ENCODE measurements at regions not wholly inside any gene's neighbourhood (a gene's known extent, or its start where the extent isn't known, plus 50 kb on each side); places are given as distances from the start of the nearest gene placed in this dataset.
A peak's percentile ranks its signal among the peaks of the same experiment; 100 is the strongest.

DNA sequence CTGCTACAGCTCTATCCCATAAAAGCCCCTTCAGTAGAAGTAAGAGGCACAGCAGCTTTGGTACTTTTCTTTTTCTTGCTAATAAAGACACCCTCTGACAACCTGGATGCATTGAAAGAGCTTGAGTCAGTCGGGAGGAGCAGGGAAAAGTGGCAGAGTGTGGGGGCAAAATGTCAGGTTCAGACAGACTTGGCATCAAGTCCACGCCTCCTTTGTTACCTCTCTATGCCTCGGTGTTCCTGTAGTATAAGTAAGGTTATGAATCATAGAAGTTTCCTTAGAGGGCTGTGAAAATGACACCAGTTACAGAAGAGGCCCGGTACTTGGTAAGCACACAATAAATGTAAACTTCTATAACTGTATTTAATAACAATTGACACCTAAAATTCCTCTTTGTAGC lies 133.9 kb downstream of the ESM1 start:
- no peak overlapping the region for H3K4me3 Mint-ChIP-seq
- intact Hi-C loops (cut with micrococcal nuclease): no loop called here
- no peaks in the 10 kb centered on the region for H3K27me3 ChIP-seq (ENCODE audit: control insufficient read depth in 2 of 2, insufficient read depth in 2 of 2, low read length in 2 of 2)
- DNase-seq: no peak
- H3K36me3 Mint-ChIP-seq: peaks cover 0 to 7% (median 0%) of the 10 kb centered on the region in 5 donors
- H3K4me3 ChIP-seq (ENCODE audit: low read length): no peak overlapping the region
- ChIA-PET POLR2A (interaction anchor here (0.5 to 0.7 kb wide), 2 partner anchors 16 to 506 kb away, joined by 3 read pairs; no protein-coding TSS in a partner anchor), CTCF (interaction anchor here (5.5 kb wide), 1 partner anchor 334 kb away, joined by 32 read pairs; the partner anchor contains the start of gene SNX18)
- H3K4me1 Mint-ChIP-seq: no peaks in the 10 kb centered on the region
- no peak overlapping the region for H3K27ac Mint-ChIP-seq
- H3K9me3 Mint-ChIP-seq: peaks cover 0 to 11% (median 6%) of the 10 kb centered on the region in 11 donors
- H3K36me3 ChIP-seq (ENCODE audit: control insufficient read depth in 2 of 3, insufficient read depth in 3 of 3, low read length in 3 of 3): no peaks in the 10 kb centered on the region
- no peaks in the 10 kb centered on the region for H3K4me1 ChIP-seq (ENCODE audit: control insufficient read depth in 2 of 2, insufficient read depth in 2 of 2, low read length in 2 of 2)
- ATAC-seq: no peak
- peaks cover 12 to 51% (median 19%) of the 10 kb centered on the region in 5 donors for H3K27me3 Mint-ChIP-seq
- no peak overlapping the region for H3K27ac ChIP-seq (ENCODE audit: low read depth, low read length)
- peaks cover 0 to under 1% (median 0%) of the 10 kb centered on the region in 3 experiments for H3K9me3 ChIP-seq (ENCODE audit: control insufficient read depth in 2 of 3, low read length in 3 of 3)

DNA sequence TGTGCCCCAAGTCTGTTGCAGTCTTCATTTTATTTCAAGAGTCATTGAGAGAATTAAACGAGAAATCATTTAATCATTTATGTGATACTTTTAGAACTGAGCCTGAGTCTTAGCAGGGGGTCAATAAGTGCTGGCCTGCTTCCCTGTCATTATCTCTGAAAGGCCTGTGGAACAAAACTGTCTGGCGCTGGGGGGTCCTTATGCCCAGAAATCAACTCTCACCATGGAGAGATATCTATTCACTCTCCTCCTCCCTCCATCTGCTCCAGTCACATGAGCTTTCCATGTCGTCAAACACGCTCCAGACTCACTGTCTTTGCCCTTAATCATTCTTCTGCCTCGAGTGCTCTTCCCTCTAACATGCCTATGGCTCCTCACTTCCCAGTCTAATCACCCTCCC lies 136.8 kb downstream of the ESM1 start:
- no peak for ATAC-seq
- CTCF ChIA-PET: interaction anchor here (5.5 kb wide), 1 partner anchor 331 kb away, joined by 32 read pairs; the partner anchor contains the start of gene SNX18
- H3K27ac Mint-ChIP-seq: no peak overlapping the region

DNA sequence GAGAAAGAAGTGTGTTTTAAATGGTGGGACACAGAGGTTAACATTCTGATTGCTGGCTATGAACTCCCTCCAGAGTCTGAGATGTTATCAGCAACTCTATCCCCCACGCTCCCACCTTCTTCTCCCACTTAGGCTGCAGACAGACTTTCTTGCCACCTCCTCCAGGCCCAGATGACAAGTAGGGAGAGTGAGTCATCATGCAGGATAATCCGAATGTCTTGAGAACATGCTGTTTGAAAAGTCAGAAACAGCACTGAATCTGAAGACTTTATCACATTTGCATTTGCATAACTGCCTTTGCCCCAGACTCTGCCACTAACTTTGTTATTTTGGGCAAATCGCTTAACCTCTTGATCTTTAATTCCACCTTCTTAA lies 139.8 kb downstream of the ESM1 start:
- Histone ChIP-seq H3K9me3 (ENCODE audit: control insufficient read depth in 2 of 3, low read length in 3 of 3) (no peaks in the 10 kb centered on the region), H3K4me1 (ENCODE audit: control insufficient read depth in 2 of 2, insufficient read depth in 2 of 2, low read length in 2 of 2) (no peaks in the 10 kb centered on the region), H3K27me3 (ENCODE audit: control insufficient read depth in 2 of 2, insufficient read depth in 2 of 2, low read length in 2 of 2) (no peaks in the 10 kb centered on the region), H3K27ac (ENCODE audit: low read depth, low read length) (no peak overlapping the region), H3K4me3 (ENCODE audit: low read length) (no peak overlapping the region), H3K36me3 (ENCODE audit: control insufficient read depth in 2 of 3, insufficient read depth in 3 of 3, low read length in 3 of 3) (no peaks in the 10 kb centered on the region)
- no peak for ATAC-seq
- Mint-ChIP-seq H3K36me3 (no peaks in the 10 kb centered on the region), H3K4me1 (peaks cover 0 to 19% (median 5%) of the 10 kb centered on the region in 7 donors), H3K27me3 (peaks cover 8 to 23% (median 12%) of the 10 kb centered on the region in 5 donors), H3K4me3 (no peak overlapping the region), H3K9me3 (peaks cover 0 to 2% (median 0%) of the 10 kb centered on the region in 11 donors), H3K27ac (no peak overlapping the region)
- intact Hi-C loops (cut with micrococcal nuclease): loop anchor here (1.0 to 10.0 kb wide), 10 partner anchors 22 to 602 kb away; partner anchors contain the start of genes SNX18 (in 2 of the 2) and ARL15 (in 1 of the 2)
- no peak for DNase-seq
- POLR2A ChIA-PET: interaction anchor here (1.5 to 3.6 kb wide), 3 partner anchors 199 to 331 kb away, joined by 3 to 54 read pairs (median 15); partner anchors contain the start of gene SNX18
- CTCF ChIA-PET: interaction anchor here (0.7 to 4.6 kb wide), 15 partner anchors 11 to 602 kb away, joined by 3 to 103 read pairs (median 5); partner anchors contain the start of gene SNX18

More for the DNA sequence above, 136.8 kb downstream of the ESM1 start:
- Mint-ChIP-seq H3K27me3 (peaks cover 8 to 42% (median 12%) of the 10 kb centered on the region in 5 donors), H3K4me1 (peaks cover 0 to 16% (median 5%) of the 10 kb centered on the region in 7 donors), H3K36me3 (no peaks in the 10 kb centered on the region), H3K9me3 (peaks cover 0 to 2% (median 0%) of the 10 kb centered on the region in 11 donors), H3K4me3 (no peak overlapping the region)
- intact Hi-C loops (cut with micrococcal nuclease): loop anchor here in 1 of 2 donors (10.0 kb wide), 1 partner anchor 204 kb away; no protein-coding TSS in a partner anchor
- Histone ChIP-seq H3K4me3 (ENCODE audit: low read length) (no peak overlapping the region), H3K36me3 (ENCODE audit: control insufficient read depth in 2 of 3, insufficient read depth in 3 of 3, low read length in 3 of 3) (no peaks in the 10 kb centered on the region), H3K27ac (ENCODE audit: low read depth, low read length) (no peak overlapping the region), H3K27me3 (ENCODE audit: control insufficient read depth in 2 of 2, insufficient read depth in 2 of 2, low read length in 2 of 2) (no peaks in the 10 kb centered on the region), H3K9me3 (ENCODE audit: control insufficient read depth in 2 of 3, low read length in 3 of 3) (no peaks in the 10 kb centered on the region), H3K4me1 (ENCODE audit: control insufficient read depth in 2 of 2, insufficient read depth in 2 of 2, low read length in 2 of 2) (no peaks in the 10 kb centered on the region)
- POLR2A ChIA-PET: no interaction called here
- DNase-seq: no peak

DNA sequence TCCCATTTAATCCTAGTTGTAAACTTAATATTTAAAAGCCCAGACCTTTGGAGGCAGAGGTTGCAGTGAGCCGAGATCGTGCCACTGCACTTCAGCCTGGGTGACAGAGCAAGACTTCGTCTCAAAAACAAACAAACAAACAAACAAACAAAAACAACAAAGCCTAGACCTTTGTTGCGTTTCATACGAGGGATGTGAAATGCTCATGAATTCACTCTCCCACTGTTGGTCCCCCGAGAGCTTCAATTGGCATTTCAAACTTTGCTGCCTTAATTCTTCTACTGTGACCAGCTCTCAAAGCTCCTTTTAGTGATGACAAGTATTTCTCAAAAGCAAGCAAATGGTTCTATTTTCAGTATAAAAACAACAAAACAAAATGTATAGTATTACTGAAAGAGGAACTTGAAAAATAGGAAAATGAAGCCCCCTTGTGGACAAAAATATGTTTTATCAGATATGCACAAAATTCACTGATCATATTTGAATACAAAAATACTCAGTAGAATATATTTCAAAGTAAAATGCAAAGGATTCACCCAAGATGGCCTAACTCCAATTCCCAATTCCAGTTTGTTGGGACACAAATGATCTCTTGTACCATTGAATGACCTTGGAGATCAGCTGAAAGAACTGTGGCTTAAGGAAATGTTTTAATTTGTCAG lies 140.4 kb downstream of the ESM1 start:
- no peaks in the 10 kb centered on the region for H3K27me3 ChIP-seq (ENCODE audit: control insufficient read depth in 2 of 2, insufficient read depth in 2 of 2, low read length in 2 of 2)
- H3K36me3 Mint-ChIP-seq: no peaks in the 10 kb centered on the region
- no peaks in the 10 kb centered on the region for H3K36me3 ChIP-seq (ENCODE audit: control insufficient read depth in 2 of 3, insufficient read depth in 3 of 3, low read length in 3 of 3)
- peaks cover 0 to 21% (median 5%) of the 10 kb centered on the region in 7 donors for H3K4me1 Mint-ChIP-seq
- intact Hi-C loops (cut with micrococcal nuclease): loop anchor here (1.0 to 10.0 kb wide), 10 partner anchors 22 to 602 kb away; partner anchors contain the start of genes SNX18 (in 2 of the 2) and ARL15 (in 1 of the 2)
- H3K9me3 Mint-ChIP-seq: peaks cover 0 to 2% (median 0%) of the 10 kb centered on the region in 11 donors
- no peaks in the 10 kb centered on the region for H3K4me1 ChIP-seq (ENCODE audit: control insufficient read depth in 2 of 2, insufficient read depth in 2 of 2, low read length in 2 of 2)
- no peaks in the 10 kb centered on the region for H3K9me3 ChIP-seq (ENCODE audit: control insufficient read depth in 2 of 3, low read length in 3 of 3)
- H3K27ac ChIP-seq (ENCODE audit: low read depth, low read length): no peak overlapping the region
- DNase-seq (peak in 6 of 9 donors; percentile 38 to 67 (median 60)), ATAC-seq (peak; percentile 34)
- ChIA-PET CTCF (interaction anchor here (0.6 to 4.6 kb wide), 23 partner anchors 11 to 601 kb away, joined by 3 to 103 read pairs (median 5); partner anchors contain the start of gene SNX18), POLR2A (interaction anchor here (1.0 to 3.6 kb wide), 6 partner anchors 20 to 330 kb away, joined by 3 to 54 read pairs (median 4); partner anchors contain the start of gene SNX18)
- peak overlapping the region in 7 of 10 donors; percentile 2 to 68 (median 52) for H3K4me3 Mint-ChIP-seq
- no peak overlapping the region for H3K4me3 ChIP-seq (ENCODE audit: low read length)
- H3K27me3 Mint-ChIP-seq: peaks cover 8 to 18% (median 12%) of the 10 kb centered on the region in 5 donors
- peak overlapping the region in 6 of 9 donors; percentile 45 to 63 (median 56) for H3K27ac Mint-ChIP-seq

DNA sequence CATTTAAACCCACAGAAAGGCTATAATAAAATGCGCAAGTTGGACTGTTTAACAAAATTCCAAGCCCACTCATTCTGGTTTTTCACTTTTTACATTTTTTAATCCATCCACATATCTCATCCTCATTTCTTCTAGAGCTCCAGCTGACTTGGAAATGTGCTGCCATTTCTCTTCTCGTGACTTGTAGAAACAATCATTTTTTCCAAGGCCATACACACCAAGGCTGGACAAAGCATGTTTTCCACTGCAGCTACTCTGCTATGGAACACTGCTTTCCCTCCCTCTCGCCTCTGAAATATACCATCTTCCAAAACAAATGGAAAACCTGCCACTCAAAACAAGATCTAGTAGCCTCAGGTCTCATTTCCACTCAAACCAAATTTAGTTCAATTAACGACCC lies 141.1 kb downstream of the ESM1 start:
- peaks cover 0 to 21% (median 5%) of the 10 kb centered on the region in 7 donors for H3K4me1 Mint-ChIP-seq
- no peak overlapping the region for H3K4me3 Mint-ChIP-seq
- H3K36me3 Mint-ChIP-seq: no peaks in the 10 kb centered on the region
- ATAC-seq (no peak), DNase-seq (no peak)
- Histone ChIP-seq H3K9me3 (ENCODE audit: control insufficient read depth in 2 of 3, low read length in 3 of 3) (no peaks in the 10 kb centered on the region), H3K4me1 (ENCODE audit: control insufficient read depth in 2 of 2, insufficient read depth in 2 of 2, low read length in 2 of 2) (no peaks in the 10 kb centered on the region), H3K36me3 (ENCODE audit: control insufficient read depth in 2 of 3, insufficient read depth in 3 of 3, low read length in 3 of 3) (no peaks in the 10 kb centered on the region), H3K4me3 (ENCODE audit: low read length) (no peak overlapping the region), H3K27ac (ENCODE audit: low read depth, low read length) (no peak overlapping the region), H3K27me3 (ENCODE audit: control insufficient read depth in 2 of 2, insufficient read depth in 2 of 2, low read length in 2 of 2) (no peaks in the 10 kb centered on the region)
- ChIA-PET POLR2A (interaction anchor here (1.0 to 3.6 kb wide), 6 partner anchors 19 to 330 kb away, joined by 3 to 54 read pairs (median 4); partner anchors contain the start of gene SNX18), CTCF (interaction anchor here (0.7 to 4.6 kb wide), 20 partner anchors 10 to 601 kb away, joined by 3 to 103 read pairs (median 4); partner anchors contain the start of gene SNX18)
- H3K27ac Mint-ChIP-seq: no peak overlapping the region
- H3K9me3 Mint-ChIP-seq: peaks cover 0 to 2% (median 0%) of the 10 kb centered on the region in 11 donors
- intact Hi-C loops (cut with micrococcal nuclease): loop anchor here (2.0 to 10.0 kb wide), 3 partner anchors 199 to 533 kb away; partner anchors contain the start of gene ARL15 (in 1 of the 2)
- H3K27me3 Mint-ChIP-seq: peaks cover 6 to 14% (median 8%) of the 10 kb centered on the region in 5 donors

DNA sequence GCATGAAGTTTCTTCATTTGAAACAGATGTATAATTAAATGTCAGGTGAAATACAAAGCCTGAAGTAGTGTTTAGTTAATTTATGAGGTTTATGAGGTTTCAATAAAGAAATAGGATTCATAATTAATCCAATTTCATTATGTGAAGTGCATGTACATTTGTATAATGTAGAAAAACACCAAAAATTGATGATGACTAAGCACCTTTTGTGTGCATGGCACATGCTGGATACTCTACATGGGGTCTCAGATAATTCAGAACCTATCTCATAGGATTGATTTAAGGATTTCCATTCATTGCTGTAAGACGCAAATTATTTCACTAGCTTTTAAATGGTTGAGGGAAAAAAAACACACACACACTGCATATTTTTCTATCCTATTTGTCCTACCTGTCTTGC lies 143.9 kb downstream of the ESM1 start:
- no peaks in the 10 kb centered on the region for H3K9me3 Mint-ChIP-seq
- DNase-seq (no peak), ATAC-seq (no peak)
- Histone ChIP-seq H3K4me1 (ENCODE audit: control insufficient read depth in 2 of 2, insufficient read depth in 2 of 2, low read length in 2 of 2) (no peaks in the 10 kb centered on the region), H3K36me3 (ENCODE audit: control insufficient read depth in 2 of 3, insufficient read depth in 3 of 3, low read length in 3 of 3) (no peaks in the 10 kb centered on the region), H3K27ac (ENCODE audit: low read depth, low read length) (no peak overlapping the region), H3K9me3 (ENCODE audit: control insufficient read depth in 2 of 3, low read length in 3 of 3) (no peaks in the 10 kb centered on the region), H3K27me3 (ENCODE audit: control insufficient read depth in 2 of 2, insufficient read depth in 2 of 2, low read length in 2 of 2) (no peaks in the 10 kb centered on the region), H3K4me3 (ENCODE audit: low read length) (no peak overlapping the region)
- no peak overlapping the region for H3K4me3 Mint-ChIP-seq
- intact Hi-C loops (cut with micrococcal nuclease): loop anchor here in 1 of 2 donors (10.0 kb wide), 1 partner anchor 197 kb away; no protein-coding TSS in a partner anchor
- H3K4me1 Mint-ChIP-seq: peaks cover 0 to 21% (median 5%) of the 10 kb centered on the region in 7 donors
- H3K27me3 Mint-ChIP-seq: peaks cover 0 to 16% (median 0%) of the 10 kb centered on the region in 5 donors
- ChIA-PET POLR2A (interaction anchor here (0.6 kb wide), 1 partner anchor 97 kb away, joined by 3 read pairs; no protein-coding TSS in a partner anchor), CTCF (interaction anchor here (1.9 kb wide), 1 partner anchor 324 kb away, joined by 10 read pairs; the partner anchor contains the start of gene SNX18)
- no peaks in the 10 kb centered on the region for H3K36me3 Mint-ChIP-seq
- no peak overlapping the region for H3K27ac Mint-ChIP-seq
